OCI-LY3 (cell line): ENCODE measurements at regions not wholly inside any gene's neighbourhood (a gene's known extent, or its start where the extent isn't known, plus 50 kb on each side); places are given as distances from the start of the nearest gene placed in this dataset.

Experiments used
- EZH2phosphoT487 ChIP-seq: fragments of 200-600 bp; shearing (Covaris generic); IDR thresholded peaks from 2 replicates; pipeline ENCODE4 v1.6.1; 2018; ENCODE audit warnings: antibody characterized with exemption, mixed run types, low read depth
- TF ChIP-seq, protein P1 (sequence below): fragments of 200-600, 300-600 bp; sonication (generic); IDR thresholded peaks from 2 replicates; pipeline ENCODE4 v1.5.1; 2014; ENCODE audit warnings: antibody characterized with exemption, low read length, low read depth

GRCh38 chr16:17768257-17768656, 297.5 kb upstream of the XYLT1 start:
- TF ChIP-seq, protein P1, sequence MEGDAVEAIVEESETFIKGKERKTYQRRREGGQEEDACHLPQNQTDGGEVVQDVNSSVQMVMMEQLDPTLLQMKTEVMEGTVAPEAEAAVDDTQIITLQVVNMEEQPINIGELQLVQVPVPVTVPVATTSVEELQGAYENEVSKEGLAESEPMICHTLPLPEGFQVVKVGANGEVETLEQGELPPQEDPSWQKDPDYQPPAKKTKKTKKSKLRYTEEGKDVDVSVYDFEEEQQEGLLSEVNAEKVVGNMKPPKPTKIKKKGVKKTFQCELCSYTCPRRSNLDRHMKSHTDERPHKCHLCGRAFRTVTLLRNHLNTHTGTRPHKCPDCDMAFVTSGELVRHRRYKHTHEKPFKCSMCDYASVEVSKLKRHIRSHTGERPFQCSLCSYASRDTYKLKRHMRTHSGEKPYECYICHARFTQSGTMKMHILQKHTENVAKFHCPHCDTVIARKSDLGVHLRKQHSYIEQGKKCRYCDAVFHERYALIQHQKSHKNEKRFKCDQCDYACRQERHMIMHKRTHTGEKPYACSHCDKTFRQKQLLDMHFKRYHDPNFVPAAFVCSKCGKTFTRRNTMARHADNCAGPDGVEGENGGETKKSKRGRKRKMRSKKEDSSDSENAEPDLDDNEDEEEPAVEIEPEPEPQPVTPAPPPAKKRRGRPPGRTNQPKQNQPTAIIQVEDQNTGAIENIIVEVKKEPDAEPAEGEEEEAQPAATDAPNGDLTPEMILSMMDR = no peak
- TF ChIP-seq EZH2phosphoT487 = no peak
